ENCODE measurements at regions not wholly inside any gene's neighbourhood (a gene's known extent, or its start where the extent isn't known, plus 50 kb on each side); places are given as distances from the start of the nearest gene placed in this dataset.

DNA sequence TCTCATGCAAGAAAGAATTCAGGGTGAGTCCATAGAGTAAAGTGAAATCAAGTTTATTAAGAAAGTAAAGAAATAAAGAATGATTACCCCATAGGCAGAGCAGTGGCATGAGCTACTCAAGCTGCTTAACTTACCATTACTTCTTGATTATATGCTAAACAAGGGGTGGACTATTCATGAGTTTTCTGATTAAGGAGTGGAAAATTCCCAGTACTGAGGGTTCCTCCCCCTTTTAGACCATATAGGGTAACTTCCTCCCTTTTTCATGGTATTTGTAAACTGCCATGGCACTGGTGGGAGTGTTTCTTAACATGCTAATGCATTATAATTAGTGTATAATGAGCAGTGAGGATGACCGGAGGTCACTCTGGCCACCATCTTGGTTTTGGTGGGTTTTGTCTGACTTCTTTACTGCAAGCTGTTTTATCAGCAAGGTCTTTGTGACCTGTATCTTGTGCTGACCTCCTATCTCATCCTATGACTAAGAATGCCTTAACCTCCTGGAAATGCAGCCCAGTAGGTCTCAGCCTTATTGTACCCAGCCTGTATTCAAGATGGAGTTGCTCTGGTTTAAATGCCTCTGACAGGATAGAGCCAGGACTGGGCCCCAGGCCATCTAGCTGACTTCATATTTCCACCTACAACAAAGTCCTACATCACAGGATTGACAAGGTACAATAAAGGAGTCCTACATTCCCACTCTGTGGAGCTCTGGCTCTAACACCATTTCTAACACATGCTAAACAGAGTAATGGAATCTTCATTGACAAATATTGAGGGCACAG is 186.7 kb downstream of the NXNL2 start:
- DNase-seq (ENCODE audit: low read depth): no peak
- in situ Hi-C loops (cut with HindIII; ENCODE audit: low pct_unique_long_range_greater_than_20kb, low sequenced_read_pairs): no loop called here

GRCh38 chr9:88722753-88723152 is 187.8 kb downstream of the NXNL2 start:
- peak; percentile 18 for DNase-seq (ENCODE audit: low read depth)
- in situ Hi-C loops (cut with HindIII; ENCODE audit: low pct_unique_long_range_greater_than_20kb, low sequenced_read_pairs): no loop called here

DNA sequence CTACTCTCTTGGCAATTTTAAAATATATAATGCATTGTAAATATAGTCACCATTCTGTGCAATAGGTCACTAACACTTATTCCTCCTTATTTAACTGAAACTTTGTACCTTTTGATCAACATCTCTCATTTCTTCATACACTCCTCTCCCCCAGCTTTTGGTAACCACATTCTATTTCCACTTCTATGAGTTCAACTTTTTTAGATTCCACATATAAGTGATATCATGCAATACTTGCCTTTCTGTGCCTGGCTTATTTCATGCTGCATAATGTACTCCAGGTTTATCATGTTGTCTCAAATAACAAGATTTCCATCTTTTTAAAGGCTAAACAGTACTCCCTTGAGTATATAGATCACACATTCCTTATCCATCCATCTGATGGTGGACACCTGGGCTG is 188.8 kb downstream of the NXNL2 start:
- no peak for DNase-seq (ENCODE audit: low read depth)
- in situ Hi-C loops (cut with HindIII; ENCODE audit: low pct_unique_long_range_greater_than_20kb, low sequenced_read_pairs): no loop called here

DNA sequence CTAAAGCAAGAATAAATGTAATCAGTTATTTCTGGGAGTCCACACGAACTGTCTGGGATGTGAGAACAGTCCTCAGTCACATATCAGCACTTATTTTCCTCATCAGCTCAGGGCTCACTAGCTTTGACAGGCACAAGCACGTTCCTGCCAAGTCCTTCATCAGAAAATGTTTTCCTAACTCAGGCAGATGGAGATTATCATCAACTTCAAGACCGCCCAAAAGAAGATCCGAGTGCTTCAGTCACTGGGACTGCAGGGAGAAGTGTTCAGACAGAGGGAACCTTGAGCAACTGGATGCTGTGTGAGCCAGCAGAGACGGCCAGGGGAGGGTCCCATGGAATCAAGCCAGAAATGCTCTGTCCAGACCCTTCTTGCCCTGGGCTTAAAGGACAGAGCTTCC is 189.4 kb downstream of the NXNL2 start:
- no peak for DNase-seq (ENCODE audit: low read depth)
- in situ Hi-C loops (cut with HindIII; ENCODE audit: low pct_unique_long_range_greater_than_20kb, low sequenced_read_pairs): no loop called here

GRCh38 chr9:88725300-88726019 is 190.5 kb downstream of the NXNL2 start:
- DNase-seq (ENCODE audit: low read depth): no peak
- in situ Hi-C loops (cut with HindIII; ENCODE audit: low pct_unique_long_range_greater_than_20kb, low sequenced_read_pairs): no loop called here

DNA sequence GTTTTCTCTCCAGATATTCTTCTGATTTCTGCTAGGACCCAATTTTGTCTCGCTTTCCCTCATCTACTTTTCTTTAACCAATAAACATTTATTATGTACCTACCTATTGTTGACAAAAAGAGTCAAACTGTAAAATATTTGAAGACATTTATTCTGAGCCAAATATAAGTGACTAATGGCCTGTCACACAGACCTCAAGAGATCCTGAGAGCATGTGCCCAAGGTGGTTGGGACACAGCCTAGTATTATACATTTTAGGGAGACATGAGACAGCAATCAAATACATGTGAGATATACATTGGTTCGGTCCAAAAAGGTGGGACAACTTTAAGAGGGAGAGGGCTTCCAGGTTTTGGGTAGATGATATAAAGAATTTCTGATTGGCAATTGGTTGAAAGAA is 191.8 kb downstream of the NXNL2 start:
- in situ Hi-C loops (cut with HindIII; ENCODE audit: low pct_unique_long_range_greater_than_20kb, low sequenced_read_pairs): no loop called here
- DNase-seq (ENCODE audit: low read depth): no peak

GRCh38 chr9:88730780-88731179 is 195.8 kb downstream of the NXNL2 start:
- in situ Hi-C loops (cut with HindIII; ENCODE audit: low pct_unique_long_range_greater_than_20kb, low sequenced_read_pairs): no loop called here

DNA sequence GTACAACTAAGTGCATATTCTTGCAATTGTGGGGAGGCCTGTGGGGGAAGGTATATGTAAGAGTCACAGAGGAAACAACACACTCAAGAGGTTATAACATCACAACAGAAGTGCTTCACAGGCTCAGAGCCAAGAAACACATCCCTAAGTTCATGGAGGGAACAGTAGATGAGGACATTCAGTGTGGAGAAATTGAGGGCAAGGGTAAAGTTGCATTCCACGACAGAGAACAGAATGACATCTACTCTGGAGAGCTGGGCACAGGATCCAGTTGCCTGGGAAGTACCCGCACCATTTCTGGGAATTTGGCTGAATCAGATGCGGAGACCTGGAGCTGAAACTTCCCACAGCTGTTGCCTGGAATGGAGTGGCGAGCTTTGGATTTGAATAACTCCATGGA is 197.2 kb downstream of the NXNL2 start:
- in situ Hi-C loops (cut with HindIII; ENCODE audit: low pct_unique_long_range_greater_than_20kb, low sequenced_read_pairs): no loop called here
- peak; percentile 50 for DNase-seq (ENCODE audit: low read depth)

More at GRCh38 chr9:88730780-88731179, 195.8 kb downstream of the NXNL2 start:
- no peak for DNase-seq (ENCODE audit: low read depth)

GRCh38 chr9:88733651-88734421 is 198.9 kb downstream of the NXNL2 start:
- DNase-seq (ENCODE audit: low read depth): no peak
- in situ Hi-C loops (cut with HindIII; ENCODE audit: low pct_unique_long_range_greater_than_20kb, low sequenced_read_pairs): no loop called here

DNA sequence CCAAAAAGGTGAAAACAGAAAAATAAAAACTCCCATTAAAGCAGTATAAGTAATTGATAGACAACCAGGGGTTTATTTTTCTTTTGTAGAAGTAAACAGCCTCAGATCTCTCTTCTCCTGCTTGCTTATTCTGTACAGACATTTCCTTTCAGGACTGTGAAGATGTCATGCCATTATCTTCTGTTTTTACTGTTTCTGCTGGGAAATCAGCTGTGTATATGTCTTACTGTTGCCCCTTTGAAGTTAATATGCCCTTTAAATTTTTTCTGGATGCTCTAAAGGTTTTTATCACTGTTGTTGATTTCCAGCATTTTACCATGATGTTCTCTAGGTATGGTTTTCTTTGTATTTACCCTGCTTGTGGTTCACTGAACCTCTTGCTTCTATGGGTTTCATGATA is 199.5 kb downstream of the NXNL2 start:
- DNase-seq (ENCODE audit: low read depth): no peak
- in situ Hi-C loops (cut with HindIII; ENCODE audit: low pct_unique_long_range_greater_than_20kb, low sequenced_read_pairs): no loop called here

DNA sequence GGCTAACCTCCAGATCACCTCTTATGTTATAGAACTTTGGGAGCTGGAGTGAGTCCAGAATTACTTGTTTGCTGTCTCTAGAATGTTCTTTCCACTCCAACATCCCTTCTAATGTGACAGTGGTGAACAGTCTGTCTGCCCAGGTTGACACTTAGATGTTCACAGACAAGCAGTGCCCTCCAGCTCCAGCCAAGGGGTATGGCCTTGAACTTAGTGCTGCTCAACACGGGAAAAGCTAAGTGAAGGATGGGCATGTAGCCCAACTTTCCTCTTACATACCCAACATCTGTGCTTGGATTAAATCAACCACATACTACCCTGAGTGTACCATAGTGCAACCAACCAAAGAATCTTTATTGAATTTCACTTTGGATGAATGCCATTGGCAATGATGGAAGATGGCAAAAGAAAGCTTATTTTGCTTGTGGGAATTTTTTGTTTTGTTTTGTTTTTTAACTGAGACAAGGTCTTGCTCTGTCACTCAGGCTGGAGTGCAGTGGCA is 201.2 kb downstream of the NXNL2 start:
- DNase-seq (ENCODE audit: low read depth): no peak

DNA sequence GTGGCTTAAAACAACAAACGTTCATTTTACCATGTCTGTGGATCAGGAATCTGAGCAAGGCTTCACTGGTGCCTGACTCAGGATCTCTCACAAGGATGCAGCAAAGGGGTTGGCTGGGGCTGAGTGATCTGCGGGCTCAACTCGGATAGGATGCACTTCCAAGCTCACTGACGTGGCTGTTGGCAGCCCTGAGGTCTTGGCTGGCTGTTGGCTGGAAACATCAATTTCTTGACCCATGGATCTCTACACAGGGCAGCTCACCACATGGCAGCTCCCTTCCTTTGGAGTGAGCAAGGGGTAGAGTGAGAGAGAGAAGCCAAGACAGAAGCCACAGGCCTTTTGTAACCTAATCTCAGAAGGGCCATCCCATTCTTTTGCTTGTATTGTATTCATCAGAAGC is 202.1 kb downstream of the NXNL2 start:
- DNase-seq (ENCODE audit: low read depth): no peak
- in situ Hi-C loops (cut with HindIII; ENCODE audit: low pct_unique_long_range_greater_than_20kb, low sequenced_read_pairs): no loop called here

More for the DNA sequence above, 201.2 kb downstream of the NXNL2 start:
- in situ Hi-C loops (cut with HindIII; ENCODE audit: low pct_unique_long_range_greater_than_20kb, low sequenced_read_pairs): no loop called here

- in situ Hi-C loops (cut with HindIII; ENCODE audit: low pct_unique_long_range_greater_than_20kb, low sequenced_read_pairs): no loop called here
- no peak for DNase-seq (ENCODE audit: low read depth)
Measured at GRCh38 chr9:88737876-88738275, 202.9 kb downstream of the NXNL2 start.

- in situ Hi-C loops (cut with HindIII; ENCODE audit: low pct_unique_long_range_greater_than_20kb, low sequenced_read_pairs): no loop called here
- no peak for DNase-seq (ENCODE audit: low read depth)
Measured at GRCh38 chr9:88738709-88739108, 203.7 kb downstream of the NXNL2 start.

- in situ Hi-C loops (cut with HindIII; ENCODE audit: low pct_unique_long_range_greater_than_20kb, low sequenced_read_pairs): no loop called here
- DNase-seq (ENCODE audit: low read depth): no peak
Measured at GRCh38 chr9:88739373-88739772, 204.4 kb downstream of the NXNL2 start.

GRCh38 chr9:88740844-88741243 is 205.9 kb downstream of the NXNL2 start:
- in situ Hi-C loops (cut with HindIII; ENCODE audit: low pct_unique_long_range_greater_than_20kb, low sequenced_read_pairs): no loop called here
- DNase-seq (ENCODE audit: low read depth): no peak

DNA sequence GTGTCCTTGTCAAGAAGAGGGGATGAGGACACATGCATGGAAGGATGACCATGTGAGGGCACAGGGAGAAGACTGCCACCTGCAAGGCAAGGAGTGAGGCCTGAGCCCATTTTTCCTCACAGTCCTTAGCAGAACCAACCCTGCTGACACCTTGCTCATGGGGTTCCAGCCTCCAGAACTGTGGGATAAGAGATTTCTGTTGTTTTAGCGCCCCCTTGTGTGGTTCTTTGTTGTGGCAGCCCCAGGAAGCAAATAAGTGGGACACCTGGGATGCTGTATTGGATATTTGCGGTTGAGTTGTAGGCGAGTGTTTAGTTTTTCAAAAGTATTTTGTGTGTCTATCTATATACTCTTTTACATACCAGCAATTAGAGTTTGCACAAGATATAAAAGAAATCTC is 206.4 kb downstream of the NXNL2 start:
- DNase-seq (ENCODE audit: low read depth): no peak
- in situ Hi-C loops (cut with HindIII; ENCODE audit: low pct_unique_long_range_greater_than_20kb, low sequenced_read_pairs): no loop called here

DNA sequence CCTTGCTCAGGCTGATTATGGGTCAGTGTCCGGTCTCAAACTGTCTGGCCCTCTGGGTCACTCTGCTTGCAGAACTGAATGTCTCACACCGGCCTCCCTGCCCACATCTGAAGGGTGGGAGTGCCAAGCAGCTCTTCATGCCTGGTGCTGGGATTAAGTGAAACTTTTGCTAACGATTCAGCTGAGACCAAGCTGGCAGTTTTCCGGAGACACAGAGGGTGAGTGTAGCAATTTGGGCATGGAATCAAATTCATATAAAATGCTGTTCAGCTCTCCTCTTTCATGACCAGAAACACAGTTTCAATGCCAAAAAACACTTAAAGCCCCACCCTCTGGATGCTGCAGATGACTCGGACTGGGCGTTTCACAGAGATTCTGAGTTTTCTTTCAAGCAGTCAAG is 207.5 kb downstream of the NXNL2 start:
- in situ Hi-C loops (cut with HindIII; ENCODE audit: low pct_unique_long_range_greater_than_20kb, low sequenced_read_pairs): no loop called here
- DNase-seq (ENCODE audit: low read depth): no peak

- no peak for DNase-seq (ENCODE audit: low read depth)
- in situ Hi-C loops (cut with HindIII; ENCODE audit: low pct_unique_long_range_greater_than_20kb, low sequenced_read_pairs): no loop called here
Measured at GRCh38 chr9:88742905-88743304, 207.9 kb downstream of the NXNL2 start.
